T1000 (cell line): ENCODE measurements at regions not wholly inside any gene's neighbourhood (a gene's known extent, or its start where the extent isn't known, plus 50 kb on each side); places are given as distances from the start of the nearest gene placed in this dataset.
"Not testable (repeated sequence)": the region's sequence is repeated elsewhere in the genome, so short reads cannot be mapped to it uniquely, and the experiment has no call there.

ENCODE experiments used
- DNase-seq: peaks from one replicate; lab custom pipeline; 2025; ENCODE audit warnings: mixed read lengths; lab: John Stamatoyannopoulos, UW

GRCh38 chr17:34740565-34741520 is 161.5 kb downstream of the TMEM132E start:
- DNase-seq: no peak

- no peak for DNase-seq
Measured at GRCh38 chr17:34739386-34739785, 160.0 kb downstream of the TMEM132E start.

DNA sequence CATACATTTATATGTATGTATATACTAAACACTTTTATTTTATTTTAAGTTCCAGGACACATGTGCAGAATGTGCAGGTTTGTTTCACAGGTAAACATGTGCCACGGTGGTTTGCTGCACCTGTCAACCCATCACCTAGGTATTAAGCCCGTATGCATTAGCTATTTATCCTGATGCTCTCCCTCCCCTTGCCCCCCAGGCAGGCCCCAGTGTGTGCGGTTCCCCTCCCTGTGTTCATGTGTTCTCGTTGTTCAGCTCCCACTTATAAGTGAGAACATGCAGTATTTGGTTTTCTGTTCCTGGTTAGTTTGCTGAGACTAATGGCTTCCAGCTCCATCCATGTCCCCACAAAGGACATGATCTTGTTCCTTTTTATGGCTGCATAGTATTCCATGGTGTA is 158.3 kb downstream of the TMEM132E start:
- DNase-seq: not testable (repeated sequence)

- DNase-seq: no peak
Measured at GRCh38 chr17:34736611-34737010, 157.2 kb downstream of the TMEM132E start.

DNA sequence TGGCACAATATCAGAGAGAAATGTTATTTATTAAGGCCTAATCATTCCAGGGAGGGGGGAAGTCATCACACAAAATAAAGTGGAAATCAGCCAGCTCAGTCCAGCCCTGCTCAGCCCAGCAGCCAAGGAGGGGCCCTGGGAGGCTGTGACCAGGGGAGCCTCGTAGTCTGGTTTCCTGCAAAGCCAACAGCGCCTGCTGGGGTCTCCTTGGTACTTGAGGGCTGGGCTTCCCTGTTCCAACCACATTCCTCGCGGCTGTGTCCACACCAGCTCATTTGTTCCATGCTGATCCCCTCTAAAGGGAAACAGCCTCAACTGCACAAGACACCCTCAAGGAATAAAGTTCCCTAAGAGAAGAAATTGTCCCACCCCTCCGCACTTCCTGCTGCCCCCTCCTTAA is 154.0 kb downstream of the TMEM132E start:
- no peak for DNase-seq

GRCh38 chr17:34730816-34731215 is 151.4 kb downstream of the TMEM132E start:
- no peak for DNase-seq

DNA sequence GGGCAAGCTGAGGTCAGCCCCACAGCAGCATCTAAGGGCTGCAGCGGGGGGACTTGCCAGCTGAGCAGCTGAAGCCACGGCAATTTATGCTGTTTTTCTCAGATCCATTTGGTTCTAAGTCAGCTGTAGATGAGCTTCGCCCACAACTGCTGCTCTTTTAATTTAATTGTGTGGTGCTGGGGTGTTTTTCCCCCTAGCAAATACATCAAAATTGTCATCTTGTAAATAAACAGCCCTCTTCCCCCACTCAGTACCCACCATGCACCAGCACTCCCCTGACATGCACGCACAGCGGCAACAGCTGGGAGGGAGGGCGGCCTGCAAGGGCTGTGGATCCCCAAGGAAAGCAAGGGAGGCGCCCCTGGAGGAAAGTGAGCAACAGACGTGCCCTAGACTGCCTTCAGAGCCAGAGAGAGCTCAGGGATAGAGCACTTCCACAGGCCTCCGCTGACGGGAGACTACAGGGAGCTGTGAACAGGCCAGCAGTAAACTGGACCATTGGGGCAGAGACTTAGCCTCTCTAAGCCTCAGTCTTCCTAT is 149.5 kb downstream of the TMEM132E start:
- no peak for DNase-seq

GRCh38 chr17:34727601-34728000 is 148.2 kb downstream of the TMEM132E start:
- no peak for DNase-seq

DNA sequence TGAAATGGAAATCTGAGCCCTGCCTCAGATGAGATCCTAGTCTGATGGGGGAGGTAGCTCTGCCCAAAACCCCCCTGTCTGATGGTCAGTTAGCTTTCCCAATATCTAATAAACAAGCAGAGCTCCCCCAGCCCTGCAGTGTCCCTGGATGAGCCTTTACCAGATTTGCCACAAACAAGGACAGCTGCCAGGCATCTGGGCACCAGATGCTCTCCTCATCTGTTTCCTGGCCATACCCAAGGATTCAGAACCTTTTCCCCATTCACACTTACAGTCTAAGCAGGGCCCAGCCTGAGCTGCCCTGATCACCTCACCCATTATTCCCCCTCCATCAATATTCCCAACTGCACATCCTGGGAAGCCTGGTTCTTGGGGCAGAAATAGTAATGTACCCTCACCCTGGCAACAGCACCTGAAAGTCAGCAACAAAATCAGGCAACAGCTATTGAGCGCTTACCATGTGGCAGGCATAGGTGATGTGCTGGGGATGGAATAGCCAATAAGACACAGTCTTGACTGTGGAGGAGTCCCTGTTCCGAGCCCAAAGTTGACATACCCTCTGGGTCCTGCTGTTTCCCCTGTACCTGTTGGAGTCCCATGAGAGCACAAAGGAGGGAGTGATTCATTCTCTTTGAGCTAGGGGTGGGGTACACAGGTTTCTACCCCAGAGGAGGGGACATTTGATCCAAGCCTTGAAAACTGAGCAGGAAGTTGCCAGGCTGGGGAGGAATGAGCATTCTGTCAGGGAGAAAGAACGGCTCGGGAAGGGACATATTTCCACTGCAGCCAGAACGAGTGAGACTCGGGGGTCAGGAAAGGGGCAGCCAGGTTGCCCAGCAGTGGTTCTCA is 147.4 kb downstream of the TMEM132E start:
- no peak for DNase-seq

DNA sequence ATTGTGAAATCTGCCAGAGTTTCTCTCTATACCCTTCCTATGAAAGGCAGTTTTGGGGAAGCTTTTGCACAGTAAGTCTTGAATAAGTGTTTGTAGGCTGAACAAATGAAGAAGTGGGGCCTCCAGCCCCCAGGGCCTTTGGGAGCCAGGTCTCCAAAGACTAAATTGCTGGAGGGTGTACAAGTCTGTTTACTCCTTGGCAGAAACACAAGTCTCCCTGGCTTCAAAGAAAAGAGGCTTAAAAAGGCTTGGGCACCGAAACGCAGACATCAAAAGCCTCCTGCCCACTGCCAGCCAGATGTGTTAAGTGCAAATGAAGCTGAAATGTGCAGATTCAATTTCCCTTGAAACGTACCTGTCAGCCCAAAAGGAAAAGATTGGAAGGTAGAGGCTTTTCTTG is 146.3 kb downstream of the TMEM132E start:
- DNase-seq: no peak

DNA sequence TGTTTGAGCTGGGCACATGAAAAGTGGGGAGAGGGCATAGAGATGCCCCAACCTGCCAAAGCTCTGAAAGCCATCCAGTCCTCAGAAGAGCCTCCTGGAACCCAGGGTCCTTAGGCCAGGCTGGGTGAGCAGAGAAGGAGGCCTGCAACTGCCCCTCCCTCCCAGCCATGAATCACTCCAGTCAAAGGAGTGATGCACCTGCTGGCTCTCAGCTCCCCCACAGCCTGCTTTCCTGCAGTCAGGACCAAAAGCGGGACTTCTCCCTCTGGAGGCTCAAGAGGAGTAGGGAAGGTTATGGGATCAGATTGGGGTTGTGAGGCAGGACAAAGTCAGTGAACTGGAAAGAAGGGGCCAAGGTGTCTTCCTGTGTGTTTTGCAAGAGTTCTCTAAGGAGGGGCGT is 145.6 kb downstream of the TMEM132E start:
- no peak for DNase-seq

DNA sequence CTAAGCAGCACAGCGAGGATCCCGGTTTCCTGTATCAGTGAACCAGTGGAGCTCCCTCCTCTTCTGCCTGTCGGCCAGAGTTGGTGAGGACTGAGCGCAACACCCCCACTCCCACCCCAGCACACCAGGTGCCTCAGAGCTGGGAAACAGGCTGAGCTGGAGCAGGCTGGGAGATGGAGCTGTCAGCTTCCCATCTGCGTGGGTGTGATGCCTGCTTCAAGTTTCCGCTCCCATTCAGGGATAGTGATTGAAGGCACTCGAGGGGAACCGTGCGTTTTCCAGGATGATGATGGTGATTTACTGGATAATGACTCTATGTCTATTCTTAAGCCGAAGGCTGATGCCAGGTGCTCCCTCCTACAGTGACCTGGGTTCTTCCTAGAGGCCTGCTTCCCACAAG is 144.5 kb downstream of the TMEM132E start:
- DNase-seq: no peak

DNA sequence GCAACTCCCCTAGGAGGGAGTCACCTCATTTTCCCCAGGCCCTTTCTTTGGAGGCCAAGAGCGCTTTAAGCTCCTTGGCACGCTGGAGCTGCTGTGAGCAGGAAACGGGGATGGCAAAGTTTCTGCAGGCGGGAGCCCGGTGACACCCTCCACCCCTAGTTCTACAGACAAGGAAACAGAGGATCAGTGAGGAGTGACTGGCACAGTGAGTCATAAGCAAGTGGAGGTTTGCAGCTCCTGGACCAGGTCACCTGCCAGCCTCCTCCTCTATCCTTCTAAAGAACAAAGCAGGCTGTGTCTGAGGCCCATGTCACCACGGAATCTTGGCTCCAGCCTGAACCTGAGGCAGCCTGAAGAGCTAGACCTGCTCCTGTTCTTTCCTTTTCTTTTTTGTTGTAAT is 141.9 kb downstream of the TMEM132E start:
- no peak for DNase-seq

- no peak for DNase-seq
Measured at GRCh38 chr17:34720760-34721159, 141.4 kb downstream of the TMEM132E start.

GRCh38 chr17:34719569-34719968 is 140.2 kb downstream of the TMEM132E start:
- DNase-seq: no peak

- DNase-seq: no peak
Measured at GRCh38 chr17:34717092-34717491, 137.7 kb downstream of the TMEM132E start.

DNA sequence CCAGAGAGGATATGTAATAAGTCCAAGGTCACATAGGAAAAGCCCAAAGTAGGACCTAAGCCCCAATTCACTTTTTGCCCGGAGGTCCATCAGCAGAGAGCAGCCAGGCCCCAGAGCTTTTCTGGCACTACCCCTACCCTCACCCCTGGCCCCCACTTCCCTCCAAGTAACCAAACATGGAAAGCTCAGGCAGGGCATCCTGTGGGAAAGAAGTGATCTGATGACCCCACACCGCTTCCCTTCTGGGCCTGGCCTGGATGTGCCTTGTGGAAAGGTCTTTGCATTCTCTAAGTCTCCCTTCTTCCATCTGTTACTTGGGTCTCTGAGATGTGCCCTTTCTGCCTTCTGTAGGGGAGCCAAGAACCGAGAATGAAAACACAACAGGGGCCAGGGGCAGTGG is 136.9 kb downstream of the TMEM132E start:
- no peak for DNase-seq

- no peak for DNase-seq
Measured at GRCh38 chr17:34715504-34715903, 136.1 kb downstream of the TMEM132E start.

DNA sequence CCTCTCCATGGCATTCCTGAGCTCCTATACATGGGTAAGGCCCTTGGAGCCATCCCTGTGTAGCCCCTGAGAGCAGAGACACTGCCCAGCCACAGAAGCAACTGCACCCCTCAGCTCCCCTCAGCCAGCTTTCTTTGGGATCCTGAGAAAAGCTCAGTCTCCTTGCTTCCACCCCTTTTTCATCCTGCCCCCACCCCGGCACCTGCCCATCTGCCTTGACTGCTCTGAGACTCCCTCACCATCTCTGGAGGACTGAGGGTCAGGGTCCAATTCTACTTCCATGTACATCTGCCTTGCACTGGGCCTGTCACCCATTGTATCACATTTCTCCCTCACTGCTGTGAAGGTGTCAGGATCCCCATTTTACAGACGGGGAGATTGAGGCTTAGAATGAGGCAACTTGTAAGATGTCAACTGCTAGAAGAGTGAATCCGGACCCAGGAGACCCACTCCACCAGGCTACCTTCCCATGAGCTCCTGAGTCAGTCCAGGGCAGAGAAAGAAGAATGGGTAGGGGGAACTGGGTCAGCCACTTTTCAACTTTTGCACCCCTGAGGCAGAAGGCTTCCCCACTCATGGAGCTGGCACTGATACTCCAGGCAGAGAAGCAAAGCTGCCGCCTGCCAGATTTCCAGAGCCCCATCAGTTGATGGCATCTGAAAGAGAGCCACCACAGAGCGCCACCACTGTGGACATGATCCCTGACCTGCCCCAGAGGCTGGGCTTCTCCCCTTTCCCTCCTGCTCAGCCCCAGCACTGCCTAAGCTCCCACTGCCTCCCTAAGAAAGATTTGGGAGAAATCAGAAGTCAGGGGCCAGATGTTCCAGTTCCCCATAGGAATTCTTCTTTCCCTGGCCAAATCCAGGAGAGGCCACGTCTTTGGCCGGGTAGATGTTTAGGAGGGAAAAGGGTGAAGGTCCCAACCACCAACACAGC is 135.4 kb downstream of the TMEM132E start:
- DNase-seq: no peak

GRCh38 chr17:34713687-34714086 is 134.3 kb downstream of the TMEM132E start:
- no peak for DNase-seq

DNA sequence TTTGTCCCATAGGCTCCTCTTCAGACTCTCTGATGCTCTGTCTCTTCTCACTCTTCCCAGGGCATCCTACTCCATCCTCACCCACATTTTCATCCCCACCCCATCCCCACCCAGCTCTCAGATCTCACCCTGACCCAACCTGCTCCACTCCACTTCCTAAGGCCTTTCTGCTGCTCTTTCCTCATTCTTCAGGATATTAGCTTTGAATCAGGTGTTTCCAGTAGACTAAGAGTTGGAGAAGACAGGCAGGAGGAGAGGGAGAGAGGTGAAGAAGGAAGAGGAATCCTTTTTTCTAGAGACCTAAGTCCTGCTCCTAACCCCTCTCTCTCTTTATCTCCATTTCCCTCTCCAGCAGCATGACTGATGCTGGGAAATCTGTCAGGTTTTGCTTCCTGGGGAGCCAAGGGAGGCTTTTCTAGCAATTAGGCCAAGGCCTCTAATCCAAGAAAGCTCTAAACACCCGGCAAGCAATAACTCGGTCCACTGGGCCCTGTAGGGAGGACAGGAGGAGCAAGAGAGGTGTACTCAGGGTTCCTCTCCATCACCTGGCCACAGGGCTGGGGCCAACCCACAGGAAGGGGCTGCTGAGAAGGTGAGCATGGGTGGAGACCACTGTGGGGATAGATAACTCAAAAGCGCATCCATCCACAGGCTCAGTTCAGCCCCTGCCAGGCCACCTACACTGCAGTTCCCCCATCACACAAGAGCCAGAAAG is 133.3 kb downstream of the TMEM132E start:
- no peak for DNase-seq
